ENCODE measurements at regions not wholly inside any gene's neighbourhood (a gene's known extent, or its start where the extent isn't known, plus 50 kb on each side); places are given as distances from the start of the nearest gene placed in this dataset.
"Not testable (repeated sequence)": the region's sequence is repeated elsewhere in the genome, so short reads cannot be mapped to it uniquely, and the experiment has no call there.

DNA sequence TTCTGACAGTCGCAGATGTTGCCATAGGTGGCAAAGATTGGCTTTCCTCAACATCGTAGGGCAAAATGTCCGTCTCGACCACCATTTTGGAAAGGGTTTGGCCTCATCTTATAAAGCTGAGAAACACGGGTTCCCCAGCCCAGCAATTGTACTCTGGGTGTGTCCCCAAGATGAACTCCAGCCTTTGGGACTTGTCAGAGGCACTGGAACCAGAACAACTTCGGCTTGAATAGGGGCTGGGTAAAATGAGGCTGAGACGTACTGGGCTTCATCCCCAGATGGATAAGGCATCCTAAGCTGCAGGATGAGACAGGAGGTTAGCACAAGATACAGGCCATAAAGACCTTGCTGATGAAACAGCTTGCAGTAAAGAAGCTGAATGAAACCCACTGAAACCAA, 151.9 kb downstream of the CRLF2 start:
- H3K9me3 ChIP-seq (ENCODE audit: insufficient read depth, low read depth, low read length) = no peaks in the 10 kb centered on the region
- TF ChIP-seq, protein P1, sequence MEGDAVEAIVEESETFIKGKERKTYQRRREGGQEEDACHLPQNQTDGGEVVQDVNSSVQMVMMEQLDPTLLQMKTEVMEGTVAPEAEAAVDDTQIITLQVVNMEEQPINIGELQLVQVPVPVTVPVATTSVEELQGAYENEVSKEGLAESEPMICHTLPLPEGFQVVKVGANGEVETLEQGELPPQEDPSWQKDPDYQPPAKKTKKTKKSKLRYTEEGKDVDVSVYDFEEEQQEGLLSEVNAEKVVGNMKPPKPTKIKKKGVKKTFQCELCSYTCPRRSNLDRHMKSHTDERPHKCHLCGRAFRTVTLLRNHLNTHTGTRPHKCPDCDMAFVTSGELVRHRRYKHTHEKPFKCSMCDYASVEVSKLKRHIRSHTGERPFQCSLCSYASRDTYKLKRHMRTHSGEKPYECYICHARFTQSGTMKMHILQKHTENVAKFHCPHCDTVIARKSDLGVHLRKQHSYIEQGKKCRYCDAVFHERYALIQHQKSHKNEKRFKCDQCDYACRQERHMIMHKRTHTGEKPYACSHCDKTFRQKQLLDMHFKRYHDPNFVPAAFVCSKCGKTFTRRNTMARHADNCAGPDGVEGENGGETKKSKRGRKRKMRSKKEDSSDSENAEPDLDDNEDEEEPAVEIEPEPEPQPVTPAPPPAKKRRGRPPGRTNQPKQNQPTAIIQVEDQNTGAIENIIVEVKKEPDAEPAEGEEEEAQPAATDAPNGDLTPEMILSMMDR (conservative IDR thresholded peaks at IDR 0.05; ENCODE audit: low read length) = no peak
- TF ChIP-seq EZH2phosphoT487 (IDR thresholded peaks at IDR 0.05; ENCODE audit: borderline replicate concordance) = no peak

DNA sequence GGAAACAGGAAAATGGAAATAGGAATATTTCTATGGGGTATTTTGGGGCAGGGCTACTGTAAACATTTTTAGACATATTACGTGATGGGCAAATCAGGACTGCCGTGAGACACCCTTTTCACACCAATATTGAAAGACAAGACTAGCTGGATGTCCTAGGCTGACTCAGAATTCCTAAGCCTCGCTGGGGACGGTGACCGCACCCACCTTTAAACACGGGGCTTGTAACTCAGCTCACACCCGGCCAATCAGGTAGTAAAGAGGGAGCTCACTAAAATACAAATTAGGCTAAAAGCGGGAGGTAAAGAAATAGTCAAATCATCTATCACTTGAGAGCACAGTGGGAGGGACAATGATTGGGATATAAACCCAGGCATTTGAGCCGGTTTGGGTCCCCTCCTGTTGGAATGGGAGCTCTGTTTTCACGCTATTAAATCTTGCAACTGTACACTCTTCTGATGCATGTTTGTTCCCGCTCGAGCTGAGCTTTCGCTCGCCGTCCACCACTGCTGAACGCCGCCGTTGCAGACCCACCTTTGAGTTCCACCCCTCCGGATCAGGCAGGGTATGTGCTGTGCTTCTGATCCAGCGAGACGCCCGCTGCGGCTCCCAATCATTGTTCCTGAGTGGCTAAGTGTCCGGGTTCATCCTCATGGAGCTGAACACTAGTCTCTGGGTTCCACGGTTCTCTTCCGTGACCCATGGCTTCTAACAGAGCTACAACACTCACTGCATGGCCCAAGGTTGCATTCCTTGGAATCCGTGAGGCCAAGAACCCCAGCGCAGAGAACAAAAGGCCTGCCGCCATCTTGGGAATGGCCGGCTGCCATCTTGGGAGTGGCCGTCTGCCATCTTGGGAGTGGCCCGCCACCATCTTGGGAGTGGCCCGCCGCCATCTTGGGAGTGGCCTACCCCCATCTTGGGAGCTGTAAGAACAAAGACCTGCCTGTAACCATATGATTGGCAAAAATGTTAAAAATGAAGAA, 152.6 kb downstream of the CRLF2 start:
- no peak overlapping the region for H3K4me3 ChIP-seq (ENCODE audit: low read length, poor library complexity, severe bottlenecking)
- H3K79me2 ChIP-seq (ENCODE audit: insufficient read depth, low read length) = no peaks in the 10 kb centered on the region
- no peaks in the 10 kb centered on the region for H3K9me3 ChIP-seq (ENCODE audit: insufficient read depth, low read depth, low read length)
- H2AFZ ChIP-seq (ENCODE audit: low read length) = no peak overlapping the region
- no peaks in the 10 kb centered on the region for H3K27me3 ChIP-seq (ENCODE audit: insufficient read depth, low read length, poor library complexity, severe bottlenecking)
- no peaks in the 10 kb centered on the region for H3K4me1 ChIP-seq (ENCODE audit: insufficient read depth, low read length, poor library complexity, severe bottlenecking)
- no peaks in the 10 kb centered on the region for H4K20me1 ChIP-seq (ENCODE audit: insufficient read depth, low read length, poor library complexity, severe bottlenecking)
- no peaks in the 10 kb centered on the region for H3K36me3 ChIP-seq (ENCODE audit: insufficient read depth, low read length)
- no peaks in the 10 kb centered on the region for H3K9me2 ChIP-seq (replicated peaks; ENCODE audit: low read depth, low read length)
- no peak overlapping the region for H3K9ac ChIP-seq (ENCODE audit: low read depth, low read length, poor library complexity, severe bottlenecking)
- TF ChIP-seq EZH2phosphoT487 (IDR thresholded peaks at IDR 0.05; ENCODE audit: borderline replicate concordance) = no peak
- TF ChIP-seq, protein P1 (conservative IDR thresholded peaks at IDR 0.05; ENCODE audit: low read length) = no peak
- no peak overlapping the region for H3K4me2 ChIP-seq (ENCODE audit: low read depth, low read length, poor library complexity, severe bottlenecking)
- H3F3A ChIP-seq (ENCODE audit: low read depth) = no peaks in the 10 kb centered on the region

More for the DNA sequence above, 151.9 kb downstream of the CRLF2 start:
- Histone ChIP-seq H3K9ac (ENCODE audit: low read depth, low read length, poor library complexity, severe bottlenecking) (no peak overlapping the region), H2AFZ (ENCODE audit: low read length) (no peak overlapping the region), H3K36me3 (ENCODE audit: insufficient read depth, low read length) (no peaks in the 10 kb centered on the region), H3K4me3 (ENCODE audit: low read length, poor library complexity, severe bottlenecking) (no peak overlapping the region), H3K4me2 (ENCODE audit: low read depth, low read length, poor library complexity, severe bottlenecking) (no peak overlapping the region), H3K4me1 (ENCODE audit: insufficient read depth, low read length, poor library complexity, severe bottlenecking) (no peaks in the 10 kb centered on the region), H3K79me2 (ENCODE audit: insufficient read depth, low read length) (no peaks in the 10 kb centered on the region), H4K20me1 (ENCODE audit: insufficient read depth, low read length, poor library complexity, severe bottlenecking) (no peaks in the 10 kb centered on the region), H3K27me3 (ENCODE audit: insufficient read depth, low read length, poor library complexity, severe bottlenecking) (no peaks in the 10 kb centered on the region), H3K9me2 (replicated peaks; ENCODE audit: low read depth, low read length) (no peaks in the 10 kb centered on the region), H3F3A (ENCODE audit: low read depth) (no peaks in the 10 kb centered on the region)

DNA sequence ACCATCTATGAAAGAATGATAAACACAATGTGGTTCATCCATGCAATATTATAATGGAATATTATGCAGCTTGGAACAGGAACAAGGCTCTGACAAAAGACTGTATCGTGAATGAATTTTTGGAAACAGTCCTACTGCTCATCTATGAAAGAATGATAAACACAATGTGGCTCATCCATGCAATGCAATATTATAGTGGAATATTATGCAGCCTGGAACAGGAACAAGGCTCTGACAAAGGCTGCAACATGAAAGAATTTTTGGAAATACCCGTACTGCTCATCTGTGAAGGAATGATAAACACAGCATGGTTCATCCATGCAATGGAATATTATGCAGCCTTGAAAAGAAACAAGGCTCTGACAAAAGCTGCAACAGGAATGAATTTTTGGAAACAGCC, 158.8 kb downstream of the CRLF2 start:
- not testable (repeated sequence) for H3K27me3 ChIP-seq (ENCODE audit: insufficient read depth, low read length, poor library complexity, severe bottlenecking); H2AFZ ChIP-seq (ENCODE audit: low read length); H3K9me3 ChIP-seq (ENCODE audit: insufficient read depth, low read depth, low read length); H4K20me1 ChIP-seq (ENCODE audit: insufficient read depth, low read length, poor library complexity, severe bottlenecking); H3K4me2 ChIP-seq (ENCODE audit: low read depth, low read length, poor library complexity, severe bottlenecking); H3F3A ChIP-seq (ENCODE audit: low read depth); H3K9ac ChIP-seq (ENCODE audit: low read depth, low read length, poor library complexity, severe bottlenecking); H3K36me3 ChIP-seq (ENCODE audit: insufficient read depth, low read length); H3K4me1 ChIP-seq (ENCODE audit: insufficient read depth, low read length, poor library complexity, severe bottlenecking); H3K9me2 ChIP-seq (replicated peaks; ENCODE audit: low read depth, low read length); H3K4me3 ChIP-seq (ENCODE audit: low read length, poor library complexity, severe bottlenecking); H3K79me2 ChIP-seq (ENCODE audit: insufficient read depth, low read length)

Measured in Loucy (cell line).